Mucosa of descending colon (tissue), 3 donors: ENCODE measurements at regions not wholly inside any gene's neighbourhood (a gene's known extent, or its start where the extent isn't known, plus 50 kb on each side); places are given as distances from the start of the nearest gene placed in this dataset.

ENCODE experiments used
- ATAC-seq: fragments of 200-7000 bp; cut with Tn5 transposase; one replicate; pipeline ENCODE4 v1.9.1; 2020; ENCODE audit warnings: mild to moderate bottlenecking, moderate library complexity
- DNase-seq, 3 donors: peaks; one replicate each; pipeline ENCODE4 v3.0.0-alpha.2; 2020
- H3K36me3 ChIP-seq: fragments of 200-600 bp; one replicate; pipeline ENCODE4 v1.8.0; 2021; ENCODE audit warnings: low read depth, mild to moderate bottlenecking
- H3K4me1 ChIP-seq: fragments of 200-600 bp; one replicate; pipeline ENCODE4 v1.8.0; 2021; ENCODE audit warnings: low read depth, mild to moderate bottlenecking
- H3K4me3 ChIP-seq: fragments of 200-600 bp; one replicate; pipeline ENCODE4 v1.8.0; 2021; ENCODE audit warnings: mild to moderate bottlenecking
- H3K9me3 ChIP-seq: fragments of 200-600 bp; one replicate; pipeline ENCODE4 v1.8.0; 2021; ENCODE audit warnings: mild to moderate bottlenecking
- intact Hi-C, 2 donors: fragments of 100-400 bp; cut with DNase I in 1 of 2; cut with micrococcal nuclease in 1 of 2; formaldehyde crosslinking; loops; one replicate each; pipeline versions ENCODE4 v1.11.0 to v1.11.1; 2022; cut with DNase I, micrococcal nuclease
- TF ChIP-seq, protein P1 (sequence below): fragments of 200-600 bp; IDR thresholded peaks from one replicate; pipeline ENCODE4 v1.8.0; 2022; ENCODE audit warnings: antibody characterized with exemption, mild to moderate bottlenecking
- donor health status: DM: no; HTN: no; CAD: no; lungs with moderate emphysema.
- donor health status: DM: no; HTN: no; CAD: no.
- donor health status: DM: no; HTN: yes; CAD: no.

DNA sequence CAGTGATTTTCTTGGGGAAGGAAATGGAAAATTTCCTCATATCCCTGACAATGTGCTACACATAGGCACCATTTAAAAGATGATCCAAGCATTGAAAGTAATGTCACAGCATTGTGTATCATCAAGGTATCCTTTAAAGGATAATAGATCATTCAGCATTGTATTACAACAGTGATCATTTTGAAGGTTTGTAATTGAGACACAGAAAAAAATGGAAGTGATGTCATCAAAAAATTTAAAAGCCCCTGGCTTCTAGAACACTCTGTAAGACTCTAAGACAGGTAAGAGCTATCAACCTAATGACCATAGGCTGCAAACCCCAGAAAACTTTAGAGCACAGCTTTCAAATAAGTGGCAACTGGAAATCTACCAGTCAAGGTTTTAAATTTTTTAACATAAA lies 271.4 kb downstream of the ETAA1 start:
- intact Hi-C loops: no loop called here
- H3K36me3 ChIP-seq: no peaks in the 10 kb centered on the region
- H3K4me3 ChIP-seq: no peak overlapping the region
- TF ChIP-seq, protein P1, sequence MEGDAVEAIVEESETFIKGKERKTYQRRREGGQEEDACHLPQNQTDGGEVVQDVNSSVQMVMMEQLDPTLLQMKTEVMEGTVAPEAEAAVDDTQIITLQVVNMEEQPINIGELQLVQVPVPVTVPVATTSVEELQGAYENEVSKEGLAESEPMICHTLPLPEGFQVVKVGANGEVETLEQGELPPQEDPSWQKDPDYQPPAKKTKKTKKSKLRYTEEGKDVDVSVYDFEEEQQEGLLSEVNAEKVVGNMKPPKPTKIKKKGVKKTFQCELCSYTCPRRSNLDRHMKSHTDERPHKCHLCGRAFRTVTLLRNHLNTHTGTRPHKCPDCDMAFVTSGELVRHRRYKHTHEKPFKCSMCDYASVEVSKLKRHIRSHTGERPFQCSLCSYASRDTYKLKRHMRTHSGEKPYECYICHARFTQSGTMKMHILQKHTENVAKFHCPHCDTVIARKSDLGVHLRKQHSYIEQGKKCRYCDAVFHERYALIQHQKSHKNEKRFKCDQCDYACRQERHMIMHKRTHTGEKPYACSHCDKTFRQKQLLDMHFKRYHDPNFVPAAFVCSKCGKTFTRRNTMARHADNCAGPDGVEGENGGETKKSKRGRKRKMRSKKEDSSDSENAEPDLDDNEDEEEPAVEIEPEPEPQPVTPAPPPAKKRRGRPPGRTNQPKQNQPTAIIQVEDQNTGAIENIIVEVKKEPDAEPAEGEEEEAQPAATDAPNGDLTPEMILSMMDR: no peak
- no peaks in the 10 kb centered on the region for H3K9me3 ChIP-seq
- no peak for ATAC-seq
- no peaks in the 10 kb centered on the region for H3K4me1 ChIP-seq
- no peak for DNase-seq

DNA sequence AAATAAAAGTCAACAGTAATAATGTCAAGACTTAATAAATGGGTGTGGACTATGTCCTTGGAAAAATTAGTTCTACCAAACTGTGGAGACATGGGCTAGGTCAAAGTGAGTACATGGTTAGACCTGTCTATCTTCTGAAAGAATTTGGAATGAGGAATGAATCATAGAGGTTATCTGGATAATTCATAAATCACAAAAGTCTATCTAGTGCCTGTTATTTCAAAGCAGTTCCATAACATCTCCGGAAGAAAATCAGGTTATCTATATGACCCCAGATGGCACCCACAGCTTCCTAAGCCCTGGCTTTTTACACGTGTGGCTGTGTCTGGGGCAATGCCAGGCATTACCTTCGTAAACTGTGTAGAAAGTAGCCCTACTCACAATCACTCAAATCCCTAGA lies 272.0 kb downstream of the ETAA1 start:
- TF ChIP-seq, protein P1: no peak
- intact Hi-C loops: no loop called here
- ATAC-seq: no peak

DNA sequence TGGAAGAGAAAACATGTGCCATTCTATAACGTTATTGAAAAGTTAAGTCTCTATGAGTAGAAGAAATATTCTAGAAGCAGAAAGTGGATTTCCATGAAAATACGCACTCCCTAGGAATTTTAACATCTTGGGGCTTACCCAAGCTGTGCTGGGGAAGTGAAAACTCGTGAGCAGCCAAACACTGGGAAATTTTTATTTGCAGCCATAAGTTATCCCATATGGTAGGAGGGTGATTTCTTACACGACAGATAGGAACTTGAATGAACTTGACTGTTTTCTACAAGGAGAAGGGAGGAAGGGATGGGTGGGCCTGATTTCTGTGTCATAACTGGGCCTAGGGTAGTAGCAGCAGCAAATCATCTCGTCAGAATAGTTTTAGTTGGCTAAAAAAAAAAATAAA lies 272.6 kb downstream of the ETAA1 start:
- ATAC-seq (no peak), DNase-seq (no peak)
- Histone ChIP-seq H3K4me1 (no peaks in the 10 kb centered on the region), H3K9me3 (no peaks in the 10 kb centered on the region), H3K4me3 (no peak overlapping the region), H3K36me3 (no peaks in the 10 kb centered on the region)
- TF ChIP-seq, protein P1: no peak
- intact Hi-C loops: no loop called here

More for the DNA sequence above, 272.0 kb downstream of the ETAA1 start:
- Histone ChIP-seq H3K4me3 (no peak overlapping the region), H3K4me1 (no peaks in the 10 kb centered on the region), H3K9me3 (no peaks in the 10 kb centered on the region), H3K36me3 (no peaks in the 10 kb centered on the region)
- DNase-seq: no peak

DNA sequence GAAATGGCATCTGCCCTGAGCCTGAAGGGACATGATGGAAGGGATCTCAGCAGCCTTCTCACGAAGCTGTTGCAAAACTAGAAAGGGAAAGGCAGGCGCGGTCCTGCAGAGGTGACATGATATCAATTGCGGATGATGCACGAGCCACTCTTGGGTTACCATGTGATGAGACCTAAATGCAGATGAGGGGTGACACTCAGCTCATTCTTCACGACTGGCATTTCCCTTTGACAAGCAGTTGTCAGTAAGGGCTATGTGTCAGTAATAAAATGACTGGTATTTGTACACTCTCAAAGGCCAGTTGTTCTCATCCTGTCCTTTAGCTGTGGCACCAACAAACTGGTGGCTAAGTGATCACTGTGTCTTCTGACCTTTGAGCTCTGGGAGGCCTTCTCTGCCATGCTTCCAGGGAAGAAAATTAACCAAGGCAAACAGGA lies 273.6 kb downstream of the ETAA1 start:
- ATAC-seq: no peak
- no peaks in the 10 kb centered on the region for H3K36me3 ChIP-seq
- TF ChIP-seq, protein P1: no peak
- DNase-seq: no peak
- intact Hi-C loops: no loop called here
- no peaks in the 10 kb centered on the region for H3K9me3 ChIP-seq
- H3K4me1 ChIP-seq: no peaks in the 10 kb centered on the region
- H3K4me3 ChIP-seq: no peak overlapping the region

DNA sequence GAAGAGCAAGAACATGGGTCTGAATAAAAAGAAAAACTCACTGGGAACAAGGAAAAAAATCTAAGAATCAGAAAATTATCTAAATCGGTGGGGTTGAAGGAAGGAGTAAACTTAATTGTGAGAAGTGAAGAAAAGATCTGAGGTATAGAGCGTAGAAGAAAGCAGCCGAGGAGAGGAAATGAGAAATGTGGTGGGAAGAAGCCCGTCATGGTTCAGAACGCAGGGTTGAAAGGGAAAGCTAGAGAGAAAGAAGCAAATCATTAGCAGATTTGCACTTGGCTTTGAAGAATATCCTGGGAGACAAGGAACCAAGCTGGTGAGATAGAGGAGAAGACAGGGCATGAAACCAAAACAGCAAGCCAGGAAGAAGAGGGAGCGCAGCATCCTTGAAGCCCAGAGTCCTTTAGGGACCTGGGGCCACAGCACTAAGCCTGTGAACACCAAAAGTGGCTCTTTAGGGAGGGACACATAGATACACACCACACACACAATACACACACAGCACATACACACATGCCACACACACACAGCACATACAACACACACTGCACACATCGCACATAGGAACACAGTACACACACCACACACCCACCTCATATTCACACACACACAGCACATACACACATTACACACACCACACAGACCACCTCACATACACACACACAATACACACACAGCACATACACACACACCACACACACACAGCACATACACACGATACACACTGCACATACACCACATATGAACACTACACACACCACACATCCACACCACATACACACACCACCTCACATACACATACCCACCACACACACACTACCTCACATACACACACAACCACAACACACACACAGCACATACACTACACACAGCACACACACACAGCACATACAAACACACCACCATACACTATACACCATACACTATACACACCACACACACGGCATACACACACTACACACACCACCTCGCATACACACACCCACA lies 274.6 kb downstream of the ETAA1 start:
- DNase-seq (no peak), ATAC-seq (no peak)
- intact Hi-C loops: no loop called here
- no peak overlapping the region for H3K4me3 ChIP-seq
- TF ChIP-seq, protein P1: no peak
- H3K9me3 ChIP-seq: no peaks in the 10 kb centered on the region
- no peaks in the 10 kb centered on the region for H3K4me1 ChIP-seq
- no peaks in the 10 kb centered on the region for H3K36me3 ChIP-seq
